ENCODE measurements at regions not wholly inside any gene's neighbourhood (a gene's known extent, or its start where the extent isn't known, plus 50 kb on each side); places are given as distances from the start of the nearest gene placed in this dataset.

DNA sequence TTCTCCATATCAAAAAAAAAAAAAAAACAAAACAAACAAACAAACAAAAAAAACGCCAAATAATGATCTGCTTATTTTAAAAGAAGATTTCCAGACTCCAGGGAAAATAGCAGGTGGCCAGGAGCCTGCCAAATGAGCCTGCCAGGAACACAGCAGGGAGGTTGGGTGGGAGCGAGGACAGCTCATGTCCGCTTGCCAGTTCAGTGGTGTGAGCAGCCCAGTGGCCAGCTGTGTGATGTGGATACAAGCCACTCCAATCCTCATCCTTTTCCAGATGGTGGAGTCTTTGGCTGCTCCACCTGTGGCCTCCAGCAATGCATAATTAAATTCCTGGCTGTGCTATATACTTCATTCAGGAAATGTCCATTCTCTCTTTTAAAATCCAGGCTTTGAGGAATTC, 1025.1 kb upstream of the C9orf72 start:
- H2BK5ac ChIP-seq (ENCODE audit: low read depth, low read length), result no peak overlapping the region
- no peak overlapping the region for H4K91ac ChIP-seq (replicated peaks; ENCODE audit: insufficient read length, low read length)
- 88% methylated on average over 3 of the region's 3 CpGs; no CpG with 5 or more reads in 1 of the 2 experiments for WGBS, 2 experiments (ENCODE audit: extremely low coverage in 1 of 2, insufficient coverage in 1 of 2, insufficient read length in 1 of 2, insufficient replicate concordance in 2 of 2, low coverage in 1 of 2, low lambda C conversion rate in 2 of 2, missing lambda C conversion rate in 1 of 2)
- POLR2A ChIA-PET (ENCODE audit: partially characterized antibody), result no interaction called here
- no peak overlapping the region for H3K18ac ChIP-seq (ENCODE audit: extremely low read depth, low read length)
- FAIRE-seq, result no peak
- CTCF ChIA-PET (ENCODE audit: partially characterized antibody), result interaction anchor here (0.7 kb wide), 1 partner anchor 614 kb away, joined by 3 read pairs; no protein-coding TSS in a partner anchor
- no peak overlapping the region for H4K5ac ChIP-seq (ENCODE audit: insufficient read length, low read depth, low read length)
- no peak overlapping the region for H3K4me2 ChIP-seq (ENCODE audit: insufficient read depth in 1 of 2, low read depth in 2 of 2, low read length in 2 of 2)
- H3K23ac ChIP-seq (ENCODE audit: insufficient read length), result no peak overlapping the region
- H2BK20ac ChIP-seq (ENCODE audit: low read length), result no peak overlapping the region
- TF ChIP-seq HDAC2 (IDR thresholded peaks at IDR 0.05; ENCODE audit: borderline replicate concordance in 1 of 2, low read depth in 2 of 2, low read length in 2 of 2) (no peak), CBX5 (IDR thresholded peaks at IDR 0.05; ENCODE audit: low read depth, low read length) (no peak), SP1 (IDR thresholded peaks at IDR 0.05; ENCODE audit: low read depth, low read length) (no peak), POLR2AphosphoS5 (IDR thresholded peaks at IDR 0.05; ENCODE audit: low read depth, low read length) (no peak), CHD2 (IDR thresholded peaks at IDR 0.05; ENCODE audit: low read length) (no peak)
- TF ChIP-seq, protein P1, sequence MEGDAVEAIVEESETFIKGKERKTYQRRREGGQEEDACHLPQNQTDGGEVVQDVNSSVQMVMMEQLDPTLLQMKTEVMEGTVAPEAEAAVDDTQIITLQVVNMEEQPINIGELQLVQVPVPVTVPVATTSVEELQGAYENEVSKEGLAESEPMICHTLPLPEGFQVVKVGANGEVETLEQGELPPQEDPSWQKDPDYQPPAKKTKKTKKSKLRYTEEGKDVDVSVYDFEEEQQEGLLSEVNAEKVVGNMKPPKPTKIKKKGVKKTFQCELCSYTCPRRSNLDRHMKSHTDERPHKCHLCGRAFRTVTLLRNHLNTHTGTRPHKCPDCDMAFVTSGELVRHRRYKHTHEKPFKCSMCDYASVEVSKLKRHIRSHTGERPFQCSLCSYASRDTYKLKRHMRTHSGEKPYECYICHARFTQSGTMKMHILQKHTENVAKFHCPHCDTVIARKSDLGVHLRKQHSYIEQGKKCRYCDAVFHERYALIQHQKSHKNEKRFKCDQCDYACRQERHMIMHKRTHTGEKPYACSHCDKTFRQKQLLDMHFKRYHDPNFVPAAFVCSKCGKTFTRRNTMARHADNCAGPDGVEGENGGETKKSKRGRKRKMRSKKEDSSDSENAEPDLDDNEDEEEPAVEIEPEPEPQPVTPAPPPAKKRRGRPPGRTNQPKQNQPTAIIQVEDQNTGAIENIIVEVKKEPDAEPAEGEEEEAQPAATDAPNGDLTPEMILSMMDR (IDR thresholded peaks at IDR 0.05; ENCODE audit: control extremely low read depth in 1 of 3, insufficient read depth in 1 of 3, low read depth in 1 of 3, low read length in 3 of 3), result no peak
- no peaks in the 10 kb centered on the region for H3K79me2 ChIP-seq (ENCODE audit: control insufficient read depth in 1 of 2, insufficient read depth in 2 of 2, low read length in 2 of 2)
- no peak overlapping the region for H2AK5ac ChIP-seq (ENCODE audit: low read depth, low read length)
- no peak overlapping the region for H2AFZ ChIP-seq (ENCODE audit: low read length)
- no peaks in the 10 kb centered on the region for H3K27me3 ChIP-seq (replicated peaks in 1 of 4; ENCODE audit: control insufficient read depth in 3 of 4, extremely low read depth in 1 of 4, insufficient read depth in 3 of 4, low read length in 3 of 4)
- H4K20me1 ChIP-seq (replicated peaks in 1 of 2; ENCODE audit: control insufficient read depth in 1 of 2, insufficient read depth in 2 of 2, low read length in 2 of 2), result no peaks in the 10 kb centered on the region
- no peak overlapping the region for H3K56ac ChIP-seq (replicated peaks; ENCODE audit: insufficient read length, low read depth, low read length)
- H3K14ac ChIP-seq (ENCODE audit: insufficient read length), result no peak overlapping the region
- no peaks in the 10 kb centered on the region for H3K23me2 ChIP-seq (ENCODE audit: low read depth, low read length)
- H3K36me3 ChIP-seq (ENCODE audit: control insufficient read depth in 2 of 4, insufficient read depth in 4 of 4, low read length in 3 of 4), result no peaks in the 10 kb centered on the region
- DNase-seq (ENCODE audit: low read depth in 1 of 2, low spot score in 2 of 2), result no peak
- no peak overlapping the region for H2BK120ac ChIP-seq (replicated peaks; ENCODE audit: low read depth, low read length)
- no peak overlapping the region for H2BK12ac ChIP-seq (ENCODE audit: low read depth, low read length)
- no peak overlapping the region for H3K4ac ChIP-seq (replicated peaks; ENCODE audit: insufficient read length, low read depth, low read length)
- H3K9ac ChIP-seq (replicated peaks in 1 of 4; ENCODE audit: extremely low read depth in 1 of 4, low read depth in 3 of 4, low read length in 3 of 4), result no peak overlapping the region
- H3K27ac ChIP-seq (ENCODE audit: low read depth, low read length), result no peak overlapping the region
- H3K79me1 ChIP-seq (ENCODE audit: low read depth, low read length), result no peaks in the 10 kb centered on the region
- H4K8ac ChIP-seq (ENCODE audit: extremely low read depth, insufficient read depth, low read length), result no peak overlapping the region
- H3K4me1 ChIP-seq (replicated peaks in 1 of 4; ENCODE audit: control insufficient read depth in 3 of 4, insufficient read depth in 4 of 4, low read length in 3 of 4), result no peaks in the 10 kb centered on the region
- H3K9me3 ChIP-seq (ENCODE audit: insufficient read depth in 2 of 2, low read depth in 1 of 2, low read length in 1 of 2), result no peaks in the 10 kb centered on the region
- no peak overlapping the region for H3K4me3 ChIP-seq (ENCODE audit: extremely low read depth in 1 of 4, insufficient read depth in 2 of 4, low read depth in 3 of 4, low read length in 4 of 4)
- H2BK15ac ChIP-seq (ENCODE audit: low read length), result no peak overlapping the region
